Lower lobe of right lung (tissue), 2 donors: ENCODE measurements at regions not wholly inside any gene's neighbourhood (a gene's known extent, or its start where the extent isn't known, plus 50 kb on each side); places are given as distances from the start of the nearest gene placed in this dataset.

Source experiments
- ATAC-seq, 2 donors: fragments of 200-7000 bp; cut with Tn5 transposase; one replicate each; pipeline ENCODE4 v1.9.1; 2020 to 2022; ENCODE audit warnings: mild to moderate bottlenecking in 2 of 2, moderate library complexity in 2 of 2
- DNase-seq: peaks from one replicate; pipeline ENCODE4 v3.0.0-alpha.2; 2020
- H3K27ac ChIP-seq: fragments of 200-600 bp; one replicate; pipeline ENCODE4 v1.8.0; 2022
- H3K27me3 ChIP-seq: fragments of 200-600 bp; one replicate; pipeline ENCODE4 v1.8.0; 2022; ENCODE audit warnings: low read depth
- H3K36me3 ChIP-seq: fragments of 200-600 bp; one replicate; pipeline ENCODE4 v1.8.0; 2022; ENCODE audit warnings: mild to moderate bottlenecking
- H3K4me1 ChIP-seq: fragments of 200-600 bp; one replicate; pipeline ENCODE4 v1.8.0; 2022
- H3K4me3 ChIP-seq: fragments of 200-600 bp; one replicate; pipeline ENCODE4 v1.8.0; 2022; ENCODE audit warnings: mild to moderate bottlenecking
- H3K9me3 ChIP-seq: fragments of 200-600 bp; one replicate; pipeline ENCODE4 v1.8.0; 2022
- intact Hi-C: fragments of 100-400 bp; cut with DNase I; formaldehyde crosslinking; loops from one replicate; pipeline ENCODE4 v1.11.0; 2022
- TF ChIP-seq, protein P1 (sequence below): fragments of 200-600 bp; IDR thresholded peaks from one replicate; pipeline ENCODE4 v1.8.0; 2022; ENCODE audit warnings: antibody characterized with exemption, mild to moderate bottlenecking
- donor health status: DM: no; HTN: yes; CAD: no; lungs with severe emphysema.

- TF ChIP-seq, protein P1, sequence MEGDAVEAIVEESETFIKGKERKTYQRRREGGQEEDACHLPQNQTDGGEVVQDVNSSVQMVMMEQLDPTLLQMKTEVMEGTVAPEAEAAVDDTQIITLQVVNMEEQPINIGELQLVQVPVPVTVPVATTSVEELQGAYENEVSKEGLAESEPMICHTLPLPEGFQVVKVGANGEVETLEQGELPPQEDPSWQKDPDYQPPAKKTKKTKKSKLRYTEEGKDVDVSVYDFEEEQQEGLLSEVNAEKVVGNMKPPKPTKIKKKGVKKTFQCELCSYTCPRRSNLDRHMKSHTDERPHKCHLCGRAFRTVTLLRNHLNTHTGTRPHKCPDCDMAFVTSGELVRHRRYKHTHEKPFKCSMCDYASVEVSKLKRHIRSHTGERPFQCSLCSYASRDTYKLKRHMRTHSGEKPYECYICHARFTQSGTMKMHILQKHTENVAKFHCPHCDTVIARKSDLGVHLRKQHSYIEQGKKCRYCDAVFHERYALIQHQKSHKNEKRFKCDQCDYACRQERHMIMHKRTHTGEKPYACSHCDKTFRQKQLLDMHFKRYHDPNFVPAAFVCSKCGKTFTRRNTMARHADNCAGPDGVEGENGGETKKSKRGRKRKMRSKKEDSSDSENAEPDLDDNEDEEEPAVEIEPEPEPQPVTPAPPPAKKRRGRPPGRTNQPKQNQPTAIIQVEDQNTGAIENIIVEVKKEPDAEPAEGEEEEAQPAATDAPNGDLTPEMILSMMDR, result no peak
- Histone ChIP-seq H3K9me3 (no peaks in the 10 kb centered on the region), H3K36me3 (peaks cover 38% of the 10 kb centered on the region), H3K4me3 (no peak overlapping the region), H3K4me1 (peaks cover 35% of the 10 kb centered on the region), H3K27me3 (no peaks in the 10 kb centered on the region), H3K27ac (no peak overlapping the region)
- intact Hi-C loops, result no loop called here
- DNase-seq (no peak), ATAC-seq (no peak)
Observed at GRCh38 chr12:124492879-124493808, 74.3 kb downstream of the NCOR2 start.

DNA sequence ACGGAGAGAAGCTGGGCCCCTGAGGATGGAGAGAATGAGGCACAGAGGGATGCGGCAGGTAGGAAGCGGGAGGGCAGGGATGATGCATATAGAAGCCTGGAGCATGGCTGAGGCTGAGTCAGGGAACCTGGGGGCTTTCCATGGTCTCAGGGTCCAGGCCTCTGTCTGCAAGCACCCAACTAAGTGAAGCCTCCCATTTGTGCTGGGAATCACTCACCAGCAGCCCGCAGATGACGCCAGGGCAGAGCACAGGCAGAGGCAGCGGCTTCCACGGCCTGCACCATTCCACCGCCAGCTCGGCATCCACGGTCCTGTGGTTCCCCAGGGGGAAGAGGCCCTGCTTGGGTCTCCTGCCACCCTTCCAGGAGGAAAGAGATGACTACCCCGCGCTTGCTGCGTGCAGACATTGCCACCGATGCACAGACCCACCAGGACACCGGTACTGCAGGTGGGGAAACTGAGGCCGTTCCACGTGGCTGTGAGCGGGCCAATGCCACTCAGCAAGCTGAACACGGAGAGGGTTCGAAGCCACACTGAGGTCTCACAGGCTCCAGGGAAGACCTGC, 75.5 kb downstream of the NCOR2 start:
- no peak for DNase-seq
- H3K9me3 ChIP-seq, result no peaks in the 10 kb centered on the region
- no peak overlapping the region for H3K27ac ChIP-seq
- H3K4me1 ChIP-seq, result peaks cover 29% of the 10 kb centered on the region
- H3K36me3 ChIP-seq, result peaks cover 38% of the 10 kb centered on the region
- intact Hi-C loops, result no loop called here
- no peaks in the 10 kb centered on the region for H3K27me3 ChIP-seq
- TF ChIP-seq, protein P1, result no peak
- ATAC-seq, result no peak
- H3K4me3 ChIP-seq, result no peak overlapping the region

DNA sequence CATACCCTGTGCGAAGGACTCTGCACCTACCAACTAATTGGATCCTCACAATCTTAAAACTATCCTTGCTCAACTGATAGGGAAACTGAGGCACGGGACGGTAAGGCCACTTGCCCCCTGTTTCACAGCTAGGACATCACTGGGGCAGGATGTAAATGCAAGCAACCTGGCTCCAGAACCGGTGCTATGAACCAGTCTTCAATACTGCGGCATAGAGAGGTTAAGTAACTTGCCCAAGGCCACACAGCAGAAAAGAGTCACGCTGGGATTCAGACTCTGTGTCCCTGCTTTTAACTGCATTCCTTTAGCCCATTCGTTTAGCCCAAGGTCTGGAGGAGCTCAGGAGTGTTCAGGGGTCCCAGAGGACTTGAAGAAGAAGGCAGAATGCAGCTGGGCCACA, 76.1 kb downstream of the NCOR2 start:
- H3K36me3 ChIP-seq, result peaks cover 44% of the 10 kb centered on the region

DNA sequence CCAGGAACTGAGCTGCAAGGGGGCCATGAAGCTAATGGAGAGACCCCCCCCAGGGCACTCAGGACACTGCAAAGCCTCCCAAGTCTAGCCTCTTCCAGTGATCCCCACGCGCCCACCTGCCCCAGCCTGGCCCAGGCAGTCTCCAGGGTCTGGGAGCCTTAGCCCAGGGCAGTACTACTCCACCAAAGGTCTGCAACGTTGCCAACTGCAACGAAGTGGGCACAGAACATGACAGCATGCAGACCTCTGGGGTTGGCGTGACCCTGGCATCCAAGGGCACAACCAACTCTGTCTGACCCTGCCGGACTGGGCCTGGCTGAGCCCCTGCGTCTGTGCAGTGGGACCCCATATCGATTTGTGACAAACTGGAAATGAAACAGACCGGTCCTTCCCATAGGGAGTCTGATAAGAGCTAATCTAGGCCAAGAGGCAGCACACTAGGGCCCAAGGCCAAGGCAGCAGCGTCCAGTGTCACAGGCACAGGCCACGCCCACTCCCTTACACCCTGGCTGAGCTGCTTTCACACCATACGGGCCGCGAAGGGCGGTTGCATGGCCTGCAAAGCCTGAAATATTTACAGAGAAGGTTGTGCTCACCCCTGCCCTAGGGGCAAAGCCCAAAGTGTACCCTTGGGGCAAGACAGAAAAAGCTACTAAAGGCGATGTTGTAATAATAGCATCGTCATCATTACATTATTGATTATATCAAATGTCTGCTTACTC, 76.7 kb downstream of the NCOR2 start:
- Histone ChIP-seq H3K4me1 (peaks cover 23% of the 10 kb centered on the region), H3K27me3 (no peaks in the 10 kb centered on the region), H3K9me3 (no peaks in the 10 kb centered on the region), H3K36me3 (peaks cover 49% of the 10 kb centered on the region), H3K4me3 (no peak overlapping the region), H3K27ac (no peak overlapping the region)
- TF ChIP-seq, protein P1, result no peak
- DNase-seq (peak; percentile 82), ATAC-seq (peak; percentile 66 to 74)
- intact Hi-C loops, result no loop called here

More for the DNA sequence above, 76.1 kb downstream of the NCOR2 start:
- intact Hi-C loops, result no loop called here
- DNase-seq, result no peak
- Histone ChIP-seq H3K9me3 (no peaks in the 10 kb centered on the region), H3K27me3 (no peaks in the 10 kb centered on the region), H3K4me1 (peaks cover 23% of the 10 kb centered on the region), H3K4me3 (no peak overlapping the region), H3K27ac (no peak overlapping the region)
- TF ChIP-seq, protein P1, result no peak
- no peak for ATAC-seq

DNA sequence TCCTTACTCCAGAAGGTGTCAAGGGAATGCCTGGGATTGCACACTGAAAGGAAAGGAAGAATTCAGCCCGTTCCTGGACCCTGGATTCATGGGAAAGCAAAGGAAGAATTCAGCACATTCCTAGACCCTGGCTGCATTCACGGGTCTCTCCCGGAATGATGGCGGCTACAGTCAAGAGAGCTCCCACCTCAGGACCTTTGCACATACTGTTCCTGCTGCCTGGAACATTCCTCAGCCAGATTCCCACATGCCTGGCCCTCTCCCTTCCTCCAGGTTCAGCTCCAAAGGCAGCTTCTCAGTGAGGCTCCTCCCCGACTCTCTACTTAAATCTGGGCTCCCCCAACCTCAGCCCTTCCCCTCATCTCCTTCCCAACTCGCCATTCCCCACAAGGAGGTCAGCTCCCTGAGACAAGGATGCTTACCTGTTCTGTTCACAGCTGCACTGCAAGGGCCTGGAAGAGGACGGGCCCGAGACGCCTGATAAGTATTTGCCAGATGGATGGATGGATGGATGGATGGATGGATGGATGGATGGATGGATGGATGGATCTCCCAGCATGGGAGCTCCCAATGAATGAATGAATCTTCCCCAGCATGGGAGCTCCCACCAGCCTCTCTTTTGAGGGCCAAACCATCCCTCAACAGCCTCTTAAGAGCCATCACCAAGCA, 77.4 kb downstream of the NCOR2 start:
- Histone ChIP-seq H3K36me3 (peaks cover 54% of the 10 kb centered on the region), H3K9me3 (no peaks in the 10 kb centered on the region), H3K27ac (no peak overlapping the region), H3K4me1 (peaks cover 23% of the 10 kb centered on the region), H3K27me3 (no peaks in the 10 kb centered on the region), H3K4me3 (no peak overlapping the region)
- no peak for DNase-seq
- ATAC-seq, result no peak
- TF ChIP-seq, protein P1, result no peak
- intact Hi-C loops, result no loop called here
